Vagina (tissue), 2 donors: ENCODE measurements at regions not wholly inside any gene's neighbourhood (a gene's known extent, or its start where the extent isn't known, plus 50 kb on each side); places are given as distances from the start of the nearest gene placed in this dataset.

Experiments used
- CTCF ChIP-seq, 3 experiments: fragments of 450-650 bp in 2 of 3; fragments of 200-600 bp in 1 of 3; sonication (generic) in 1 of 3; IDR thresholded peaks; one replicate each; pipeline ENCODE4 v1.5.1; 2017 to 2019; ENCODE audit warnings: antibody characterized with exemption in 3 of 3, mild to moderate bottlenecking in 2 of 3, moderate library complexity in 2 of 3
- POLR2A ChIP-seq, 2 donors: fragments of 450-650 bp; IDR thresholded peaks; one replicate each; pipeline ENCODE4 v1.6.1; 2017; ENCODE audit warnings: antibody characterized with exemption in 2 of 2, mild to moderate bottlenecking in 2 of 2, moderate library complexity in 2 of 2
- POLR2AphosphoS5 ChIP-seq, 2 donors: sonication (generic); formaldehyde crosslinking; IDR thresholded peaks; one replicate each; pipeline ENCODE4 v1.9.0; 2017; ENCODE audit warnings: antibody characterized with exemption in 2 of 2, mild to moderate bottlenecking in 2 of 2, low read depth in 1 of 2; ENCODE audit not compliant: insufficient read depth in 1 of 2

- TF ChIP-seq CTCF (IDR thresholded peaks at IDR 0.05), result no peak
- no peak for TF ChIP-seq POLR2AphosphoS5 (IDR thresholded peaks at IDR 0.05; ENCODE audit: insufficient read depth in 1 of 2, low read depth in 1 of 2)
- TF ChIP-seq POLR2A (IDR thresholded peaks at IDR 0.05), result no peak
Measured at GRCh38 chr5:22965960-22966359, 112.8 kb upstream of the CDH12 start.
